ENCODE measurements at regions not wholly inside any gene's neighbourhood (a gene's known extent, or its start where the extent isn't known, plus 50 kb on each side); places are given as distances from the start of the nearest gene placed in this dataset.
A peak's percentile ranks its signal among the peaks of the same experiment; 100 is the strongest.

DNA sequence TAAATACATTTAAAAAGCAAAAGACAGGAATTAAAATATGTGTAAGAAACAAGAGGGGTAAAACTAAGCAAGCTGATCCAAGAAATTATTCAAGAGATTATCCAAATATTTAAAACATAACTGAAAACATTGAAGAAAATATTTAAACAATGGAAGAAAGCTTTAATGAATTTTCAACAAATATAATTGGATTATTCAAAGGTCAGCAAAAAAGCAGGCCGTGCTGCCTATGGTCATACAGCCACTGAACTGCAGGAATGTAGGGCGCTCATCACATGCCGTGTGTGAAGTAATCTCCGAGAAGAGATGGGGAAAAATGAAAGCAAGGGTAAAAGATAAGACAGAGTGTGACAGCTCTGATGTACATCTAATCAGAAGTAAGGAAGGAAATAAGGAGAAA, 1195.4 kb upstream of the EYS start:
- no peak for ATAC-seq (ENCODE audit: insufficient read depth, low read depth)
- H3K79me2 ChIP-seq (ENCODE audit: insufficient read depth, low read length) = no peaks in the 10 kb centered on the region
- peaks cover 1% of the 10 kb centered on the region for H3K9me3 ChIP-seq (ENCODE audit: insufficient read depth, low read length, severe bottlenecking)

DNA sequence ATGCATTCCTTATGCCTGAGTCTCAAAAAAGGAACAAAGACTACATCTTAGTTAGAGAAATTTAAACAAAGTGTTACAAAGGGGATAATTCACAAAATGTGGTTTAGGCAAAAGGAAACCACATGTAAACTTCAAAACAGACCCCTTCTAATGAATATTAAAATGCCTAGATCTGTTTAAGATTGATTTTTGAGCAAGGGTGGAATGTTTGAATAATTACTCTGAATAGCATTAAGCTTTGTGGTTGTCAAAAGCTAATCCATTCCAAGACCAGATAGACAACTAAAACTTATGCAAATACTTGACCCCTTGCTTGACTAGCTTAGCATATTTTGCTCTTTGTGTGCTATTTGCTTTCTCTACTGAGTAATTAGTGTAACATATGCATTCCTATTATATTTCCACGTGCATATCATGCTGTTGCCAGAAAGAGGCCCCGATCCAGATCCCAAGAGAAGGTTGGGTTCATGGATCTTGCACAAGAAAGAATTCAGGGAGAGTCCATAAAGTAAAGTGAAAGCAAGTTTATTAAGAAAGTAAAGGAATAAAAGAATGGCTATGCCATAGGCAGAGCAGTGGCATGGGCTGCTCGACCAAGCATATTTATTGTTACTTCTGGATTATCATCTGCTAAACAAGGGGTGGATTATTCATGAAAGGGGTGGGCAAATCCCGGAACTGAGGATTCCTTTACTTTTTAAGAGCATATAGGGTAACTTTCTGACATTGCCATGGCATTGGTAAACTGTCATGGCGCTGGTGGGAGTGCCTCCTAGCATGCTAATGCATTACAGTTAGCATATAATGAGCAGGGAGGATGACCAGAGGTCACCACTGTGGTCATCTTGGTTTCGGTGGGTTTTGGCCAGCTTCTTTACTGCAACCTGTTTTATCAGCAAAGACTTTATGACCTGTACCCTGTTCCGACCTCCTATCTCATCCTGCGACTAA, 1193.4 kb upstream of the EYS start:
- Histone ChIP-seq H3K27ac (ENCODE audit: low read length) (no peak overlapping the region), H3K9me3 (ENCODE audit: insufficient read depth, low read length, severe bottlenecking) (peaks cover 3% of the 10 kb centered on the region), H3K36me3 (ENCODE audit: insufficient read depth, low read length) (no peaks in the 10 kb centered on the region), H3K9ac (ENCODE audit: low read depth, low read length) (no peak overlapping the region), H3K27me3 (ENCODE audit: insufficient read depth, low read length, poor library complexity) (no peaks in the 10 kb centered on the region), H2AFZ (ENCODE audit: low read depth, low read length) (no peak overlapping the region), H4K20me1 (ENCODE audit: insufficient read depth, low read length) (no peaks in the 10 kb centered on the region), H3K4me3 (ENCODE audit: low read depth in 1 of 2, low read length in 2 of 2) (no peak overlapping the region), H3K4me2 (ENCODE audit: insufficient read depth, low read length) (no peak overlapping the region), H3K4me1 (ENCODE audit: insufficient read depth, low read length) (no peaks in the 10 kb centered on the region), H3K79me2 (ENCODE audit: insufficient read depth, low read length) (no peaks in the 10 kb centered on the region)
- ATAC-seq (ENCODE audit: insufficient read depth, low read depth) (no peak), DNase-seq (no peak)
- TF ChIP-seq, protein P1, sequence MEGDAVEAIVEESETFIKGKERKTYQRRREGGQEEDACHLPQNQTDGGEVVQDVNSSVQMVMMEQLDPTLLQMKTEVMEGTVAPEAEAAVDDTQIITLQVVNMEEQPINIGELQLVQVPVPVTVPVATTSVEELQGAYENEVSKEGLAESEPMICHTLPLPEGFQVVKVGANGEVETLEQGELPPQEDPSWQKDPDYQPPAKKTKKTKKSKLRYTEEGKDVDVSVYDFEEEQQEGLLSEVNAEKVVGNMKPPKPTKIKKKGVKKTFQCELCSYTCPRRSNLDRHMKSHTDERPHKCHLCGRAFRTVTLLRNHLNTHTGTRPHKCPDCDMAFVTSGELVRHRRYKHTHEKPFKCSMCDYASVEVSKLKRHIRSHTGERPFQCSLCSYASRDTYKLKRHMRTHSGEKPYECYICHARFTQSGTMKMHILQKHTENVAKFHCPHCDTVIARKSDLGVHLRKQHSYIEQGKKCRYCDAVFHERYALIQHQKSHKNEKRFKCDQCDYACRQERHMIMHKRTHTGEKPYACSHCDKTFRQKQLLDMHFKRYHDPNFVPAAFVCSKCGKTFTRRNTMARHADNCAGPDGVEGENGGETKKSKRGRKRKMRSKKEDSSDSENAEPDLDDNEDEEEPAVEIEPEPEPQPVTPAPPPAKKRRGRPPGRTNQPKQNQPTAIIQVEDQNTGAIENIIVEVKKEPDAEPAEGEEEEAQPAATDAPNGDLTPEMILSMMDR (IDR thresholded peaks at IDR 0.05; ENCODE audit: borderline replicate concordance, extremely low read depth, low read length, poor library complexity, severe bottlenecking) = no peak
- TF ChIP-seq EZH2 (IDR thresholded peaks at IDR 0.05; ENCODE audit: borderline replicate concordance, low read depth, low read length, severe bottlenecking) = no peak

More for the DNA sequence above, 1195.4 kb upstream of the EYS start:
- DNase-seq = no peak
- Histone ChIP-seq H3K9ac (ENCODE audit: low read depth, low read length) (no peak overlapping the region), H3K4me3 (ENCODE audit: low read depth in 1 of 2, low read length in 2 of 2) (no peak overlapping the region), H3K4me2 (ENCODE audit: insufficient read depth, low read length) (no peak overlapping the region), H3K27ac (ENCODE audit: low read length) (no peak overlapping the region), H3K27me3 (ENCODE audit: insufficient read depth, low read length, poor library complexity) (no peaks in the 10 kb centered on the region), H4K20me1 (ENCODE audit: insufficient read depth, low read length) (no peaks in the 10 kb centered on the region), H3K4me1 (ENCODE audit: insufficient read depth, low read length) (no peaks in the 10 kb centered on the region), H2AFZ (ENCODE audit: low read depth, low read length) (no peak overlapping the region), H3K36me3 (ENCODE audit: insufficient read depth, low read length) (no peaks in the 10 kb centered on the region)
- TF ChIP-seq, protein P1 (IDR thresholded peaks at IDR 0.05; ENCODE audit: borderline replicate concordance, extremely low read depth, low read length, poor library complexity, severe bottlenecking) = no peak

DNA sequence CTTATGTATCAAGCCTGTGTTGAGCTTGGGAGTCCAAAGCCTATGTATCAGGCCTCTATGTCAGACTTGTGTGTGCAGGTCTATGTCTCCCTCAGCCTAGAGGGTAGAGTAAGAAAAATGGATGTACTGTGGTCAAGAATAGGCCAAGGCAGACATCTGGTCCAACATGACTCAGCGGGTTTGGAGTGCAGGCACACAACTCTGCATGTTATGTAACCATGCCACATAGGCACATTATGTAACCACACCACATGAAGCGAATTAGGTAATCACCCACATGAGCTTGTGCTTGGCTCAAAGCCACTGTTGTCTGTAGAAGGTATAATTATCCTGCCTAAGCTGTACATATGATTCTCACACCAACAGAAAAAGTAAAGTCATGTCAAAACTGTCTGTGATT, 1190.5 kb upstream of the EYS start:
- H3K4me2 ChIP-seq (ENCODE audit: insufficient read depth, low read length) = no peak overlapping the region
- no peak for ATAC-seq (ENCODE audit: insufficient read depth, low read depth)
- no peaks in the 10 kb centered on the region for H3K79me2 ChIP-seq (ENCODE audit: insufficient read depth, low read length)
- no peak overlapping the region for H3K27ac ChIP-seq (ENCODE audit: low read length)
- H2AFZ ChIP-seq (ENCODE audit: low read depth, low read length) = no peak overlapping the region
- H3K9ac ChIP-seq (ENCODE audit: low read depth, low read length) = no peak overlapping the region
- H4K20me1 ChIP-seq (ENCODE audit: insufficient read depth, low read length) = no peaks in the 10 kb centered on the region
- peak; percentile 29 for DNase-seq
- no peak overlapping the region for H3K4me3 ChIP-seq (ENCODE audit: low read depth in 1 of 2, low read length in 2 of 2)
- H3K9me3 ChIP-seq (ENCODE audit: insufficient read depth, low read length, severe bottlenecking) = peaks cover 3% of the 10 kb centered on the region
- TF ChIP-seq EZH2 (IDR thresholded peaks at IDR 0.05; ENCODE audit: borderline replicate concordance, low read depth, low read length, severe bottlenecking) = no peak
- TF ChIP-seq, protein P1 (IDR thresholded peaks at IDR 0.05; ENCODE audit: borderline replicate concordance, extremely low read depth, low read length, poor library complexity, severe bottlenecking) = no peak
- H3K36me3 ChIP-seq (ENCODE audit: insufficient read depth, low read length) = no peaks in the 10 kb centered on the region
- H3K4me1 ChIP-seq (ENCODE audit: insufficient read depth, low read length) = no peaks in the 10 kb centered on the region
- no peaks in the 10 kb centered on the region for H3K27me3 ChIP-seq (ENCODE audit: insufficient read depth, low read length, poor library complexity)
